Mammary epithelial cell (primary cell): ENCODE measurements at regions not wholly inside any gene's neighbourhood (a gene's known extent, or its start where the extent isn't known, plus 50 kb on each side); places are given as distances from the start of the nearest gene placed in this dataset.

Experiments
- EZH2 ChIP-seq: IDR thresholded peaks from 2 replicates; pipeline ENCODE4 v1.6.1; 2012; ENCODE audit warnings: low read length, inconsistent platforms, borderline replicate concordance
- TF ChIP-seq, protein P1 (sequence below), 2 donors: IDR thresholded peaks in 1 of 2; conservative IDR thresholded peaks in 1 of 2; 2 replicates each; pipeline ENCODE4 v1.5.1; 2011 to 2012; ENCODE audit warnings: inconsistent platforms in 2 of 2, low read length in 2 of 2, mild to moderate bottlenecking in 2 of 2, control low read depth in 1 of 2, low read depth in 1 of 2; ENCODE audit not compliant: insufficient read depth in 1 of 2; ENCODE audit errors: extremely low read depth in 1 of 2

DNA sequence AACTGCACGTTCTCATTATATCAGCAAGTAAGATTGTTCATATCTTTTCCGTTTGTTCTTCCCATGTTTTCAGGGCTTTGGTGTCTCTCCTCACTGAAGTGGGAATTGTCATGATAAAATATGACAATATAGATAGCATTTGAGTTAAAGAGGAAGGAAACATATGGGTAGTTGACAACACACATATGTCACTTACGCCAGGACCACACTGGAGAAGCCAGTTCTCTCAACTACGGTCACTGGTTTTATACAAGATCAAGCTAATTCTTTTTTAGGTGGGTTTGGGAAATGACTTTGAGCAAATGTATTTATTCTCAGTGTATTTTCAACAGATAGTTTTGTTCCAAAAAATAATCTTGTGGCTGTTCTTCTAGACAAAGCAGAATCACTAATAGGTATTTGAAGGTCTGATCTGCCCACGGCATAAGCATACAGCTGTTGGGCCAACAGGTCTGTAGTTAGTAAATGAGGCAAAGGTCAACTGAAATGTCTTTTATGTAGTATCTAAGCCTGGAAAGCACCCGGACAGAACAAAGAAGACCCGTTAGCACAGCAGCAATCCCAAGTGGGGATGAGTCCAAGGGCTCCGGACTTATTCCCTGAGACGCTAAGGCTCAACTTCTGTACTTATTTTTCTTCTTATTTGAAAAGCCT lies 433.6 kb upstream of the ZP4 start:
- TF ChIP-seq, protein P1, sequence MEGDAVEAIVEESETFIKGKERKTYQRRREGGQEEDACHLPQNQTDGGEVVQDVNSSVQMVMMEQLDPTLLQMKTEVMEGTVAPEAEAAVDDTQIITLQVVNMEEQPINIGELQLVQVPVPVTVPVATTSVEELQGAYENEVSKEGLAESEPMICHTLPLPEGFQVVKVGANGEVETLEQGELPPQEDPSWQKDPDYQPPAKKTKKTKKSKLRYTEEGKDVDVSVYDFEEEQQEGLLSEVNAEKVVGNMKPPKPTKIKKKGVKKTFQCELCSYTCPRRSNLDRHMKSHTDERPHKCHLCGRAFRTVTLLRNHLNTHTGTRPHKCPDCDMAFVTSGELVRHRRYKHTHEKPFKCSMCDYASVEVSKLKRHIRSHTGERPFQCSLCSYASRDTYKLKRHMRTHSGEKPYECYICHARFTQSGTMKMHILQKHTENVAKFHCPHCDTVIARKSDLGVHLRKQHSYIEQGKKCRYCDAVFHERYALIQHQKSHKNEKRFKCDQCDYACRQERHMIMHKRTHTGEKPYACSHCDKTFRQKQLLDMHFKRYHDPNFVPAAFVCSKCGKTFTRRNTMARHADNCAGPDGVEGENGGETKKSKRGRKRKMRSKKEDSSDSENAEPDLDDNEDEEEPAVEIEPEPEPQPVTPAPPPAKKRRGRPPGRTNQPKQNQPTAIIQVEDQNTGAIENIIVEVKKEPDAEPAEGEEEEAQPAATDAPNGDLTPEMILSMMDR (conservative IDR thresholded peaks at IDR 0.05 in 1 of 2, IDR thresholded peaks at IDR 0.05 in 1 of 2; ENCODE audit: extremely low read depth in 1 of 2, insufficient read depth in 1 of 2, low read depth in 1 of 2, low read length in 2 of 2), result no peak
- no peak for TF ChIP-seq EZH2
